GM12873 (cell line): ENCODE measurements at regions not wholly inside any gene's neighbourhood (a gene's known extent, or its start where the extent isn't known, plus 50 kb on each side); places are given as distances from the start of the nearest gene placed in this dataset.

Experiments
- TF ChIP-seq, protein P1 (sequence below): IDR thresholded peaks from 2 replicates; pipeline ENCODE4 v1.5.1; 2012; ENCODE audit warnings: low read depth, mild to moderate bottlenecking, moderate library complexity, low read length, control low read depth; ENCODE audit not compliant: insufficient read depth; ENCODE audit errors: missing control alignments

- TF ChIP-seq, protein P1, sequence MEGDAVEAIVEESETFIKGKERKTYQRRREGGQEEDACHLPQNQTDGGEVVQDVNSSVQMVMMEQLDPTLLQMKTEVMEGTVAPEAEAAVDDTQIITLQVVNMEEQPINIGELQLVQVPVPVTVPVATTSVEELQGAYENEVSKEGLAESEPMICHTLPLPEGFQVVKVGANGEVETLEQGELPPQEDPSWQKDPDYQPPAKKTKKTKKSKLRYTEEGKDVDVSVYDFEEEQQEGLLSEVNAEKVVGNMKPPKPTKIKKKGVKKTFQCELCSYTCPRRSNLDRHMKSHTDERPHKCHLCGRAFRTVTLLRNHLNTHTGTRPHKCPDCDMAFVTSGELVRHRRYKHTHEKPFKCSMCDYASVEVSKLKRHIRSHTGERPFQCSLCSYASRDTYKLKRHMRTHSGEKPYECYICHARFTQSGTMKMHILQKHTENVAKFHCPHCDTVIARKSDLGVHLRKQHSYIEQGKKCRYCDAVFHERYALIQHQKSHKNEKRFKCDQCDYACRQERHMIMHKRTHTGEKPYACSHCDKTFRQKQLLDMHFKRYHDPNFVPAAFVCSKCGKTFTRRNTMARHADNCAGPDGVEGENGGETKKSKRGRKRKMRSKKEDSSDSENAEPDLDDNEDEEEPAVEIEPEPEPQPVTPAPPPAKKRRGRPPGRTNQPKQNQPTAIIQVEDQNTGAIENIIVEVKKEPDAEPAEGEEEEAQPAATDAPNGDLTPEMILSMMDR: no peak
These were observed 202.1 kb upstream of the MYL2 start for GRCh38 chr12:111122458-111122878.

GRCh38 chr12:111121840-111122239, 201.5 kb upstream of the MYL2 start:
- TF ChIP-seq, protein P1: no peak

DNA sequence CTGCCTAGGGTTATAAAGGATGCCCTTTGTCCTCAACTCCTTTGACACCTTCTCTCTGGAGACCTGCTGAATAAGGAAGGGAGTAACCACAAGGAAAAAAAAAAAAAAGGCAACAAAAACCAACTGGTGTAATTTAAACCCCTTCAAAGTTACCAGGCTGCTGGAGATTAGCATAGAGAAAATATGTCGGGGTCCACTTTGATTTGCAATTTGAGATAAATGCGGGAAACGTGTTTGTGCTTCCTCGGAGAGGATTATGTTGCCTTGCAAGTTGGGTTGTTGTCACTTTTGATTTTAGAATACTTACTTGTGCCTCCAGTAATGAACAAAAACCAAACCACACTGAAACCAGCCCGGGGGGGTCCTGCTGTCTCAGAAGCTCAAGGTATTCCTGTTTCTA, 200.2 kb upstream of the MYL2 start:
- TF ChIP-seq, protein P1: no peak

DNA sequence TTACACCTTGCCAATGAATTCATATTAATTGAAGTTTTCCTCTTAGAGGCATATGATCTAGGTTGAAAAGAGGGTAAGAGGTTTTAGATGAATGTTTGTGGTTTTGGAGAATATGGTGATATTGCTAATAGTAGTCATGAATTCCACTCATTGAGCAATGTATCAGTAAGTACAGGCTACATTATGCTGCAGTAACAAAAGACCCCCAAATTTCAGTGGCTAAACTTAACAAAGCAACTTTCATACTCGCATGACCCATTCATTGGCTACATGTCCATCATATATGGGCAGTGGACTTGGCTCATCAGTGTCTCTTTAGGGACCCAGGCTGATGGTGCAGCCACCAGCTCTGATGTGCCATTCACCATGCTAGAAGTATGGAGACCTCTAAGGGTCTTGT, 196.6 kb upstream of the MYL2 start:
- TF ChIP-seq, protein P1: no peak

GRCh38 chr12:111112311-111113098, 192.1 kb upstream of the MYL2 start:
- TF ChIP-seq, protein P1: no peak

DNA sequence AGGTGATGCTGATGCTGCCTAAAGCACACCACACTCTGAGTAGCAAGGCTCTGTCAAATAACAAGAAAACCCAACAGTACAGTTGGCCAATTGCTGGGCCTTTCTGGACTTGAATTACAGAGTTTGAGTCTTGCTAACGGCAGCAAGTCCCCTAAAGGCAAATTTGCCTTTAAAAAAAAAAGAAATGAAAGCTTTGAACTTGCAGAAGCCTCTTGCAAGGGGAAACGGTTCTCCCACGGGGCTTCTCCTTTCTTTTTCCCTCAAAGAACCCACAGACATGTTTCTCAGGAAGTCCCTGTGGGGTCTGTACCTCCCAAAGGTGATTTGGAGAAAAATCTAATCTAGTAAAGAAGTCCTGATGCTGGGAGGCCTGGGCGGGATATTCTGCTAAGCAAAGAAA, 191.3 kb upstream of the MYL2 start:
- TF ChIP-seq, protein P1: no peak

DNA sequence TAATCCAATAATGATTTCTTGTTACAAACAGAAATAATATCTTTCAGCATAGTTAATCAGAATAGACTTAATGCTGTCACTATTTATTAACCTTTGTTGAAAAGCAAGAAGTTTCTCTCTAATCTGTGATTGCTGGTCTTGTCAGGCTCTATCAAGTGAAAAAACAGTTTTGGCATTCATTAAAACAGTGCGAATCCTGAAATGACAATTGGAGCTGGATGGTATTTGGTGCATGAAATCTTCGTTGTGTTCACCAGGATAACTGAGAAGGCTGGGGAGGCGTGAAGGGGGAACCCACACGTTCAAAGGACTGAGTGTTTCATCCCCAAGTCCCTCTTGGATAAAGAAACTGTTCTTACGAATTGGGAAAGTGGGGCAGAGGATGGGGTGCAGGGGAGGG, 190.2 kb upstream of the MYL2 start:
- TF ChIP-seq, protein P1: no peak

DNA sequence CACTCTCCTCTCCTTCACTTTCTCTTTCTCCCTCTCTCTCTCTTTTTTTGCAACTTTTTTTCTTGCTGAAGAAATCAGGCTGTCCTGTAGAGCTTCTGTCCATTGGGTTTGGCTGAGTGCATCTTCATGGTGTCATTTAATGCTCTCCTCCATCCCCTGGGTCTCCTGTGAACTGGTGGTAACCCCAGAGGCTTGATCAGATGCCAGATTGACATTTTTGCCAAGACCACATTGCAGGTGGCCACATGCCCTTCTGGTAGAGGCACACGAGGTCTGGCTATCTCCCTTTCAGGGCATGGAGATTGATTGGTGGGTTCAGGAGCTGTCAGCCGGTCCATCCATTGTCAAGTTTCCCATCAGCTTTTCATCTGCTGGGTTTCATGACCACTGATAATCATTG, 188.3 kb upstream of the MYL2 start:
- TF ChIP-seq, protein P1: no peak
